HG03135 (cell line): ENCODE measurements at regions not wholly inside any gene's neighbourhood (a gene's known extent, or its start where the extent isn't known, plus 50 kb on each side); places are given as distances from the start of the nearest gene placed in this dataset.
"Not testable (repeated sequence)": the region's sequence is repeated elsewhere in the genome, so short reads cannot be mapped to it uniquely, and the experiment has no call there.

ENCODE experiments used
- ATAC-seq: cut with Tn5 transposase; IDR thresholded peaks from one replicate; pipeline ENCODE4 v1.9.1; 2021; ENCODE audit warnings: mild to moderate bottlenecking, moderate library complexity; ENCODE audit not compliant: unreplicated experiment

- no peak for ATAC-seq
Measured at GRCh38 chr3:177793451-177793850, 596.2 kb upstream of the TBL1XR1 start.

GRCh38 chr3:177795216-177795615 lies 597.9 kb upstream of the TBL1XR1 start:
- ATAC-seq: no peak

DNA sequence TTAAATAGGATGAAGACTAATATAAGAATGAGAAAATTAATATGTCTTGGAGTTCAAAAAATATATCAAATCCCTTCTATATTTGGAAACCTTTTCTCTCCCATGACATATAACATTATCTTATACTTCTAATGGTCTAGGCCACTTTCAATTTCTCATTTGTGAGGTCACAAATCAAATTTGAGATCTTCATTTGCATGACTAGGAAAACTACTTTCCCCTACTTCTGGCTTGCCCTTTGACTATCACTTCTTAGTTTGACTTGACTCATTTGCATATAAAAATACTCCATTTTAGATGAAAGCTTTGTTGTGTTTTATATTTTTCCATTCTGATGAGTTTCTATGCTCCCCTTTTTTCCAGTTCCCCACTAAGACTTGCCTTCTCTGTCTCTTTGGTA lies 598.6 kb upstream of the TBL1XR1 start:
- no peak for ATAC-seq

- ATAC-seq: not testable (repeated sequence)
Measured at GRCh38 chr3:177800147-177800546, 602.9 kb upstream of the TBL1XR1 start.

GRCh38 chr3:177800561-177800960 lies 603.3 kb upstream of the TBL1XR1 start:
- no peak for ATAC-seq

- no peak for ATAC-seq
Measured at GRCh38 chr3:177802151-177802900, 605.0 kb upstream of the TBL1XR1 start.

- no peak for ATAC-seq
Measured at GRCh38 chr3:177803500-177803899, 606.2 kb upstream of the TBL1XR1 start.

DNA sequence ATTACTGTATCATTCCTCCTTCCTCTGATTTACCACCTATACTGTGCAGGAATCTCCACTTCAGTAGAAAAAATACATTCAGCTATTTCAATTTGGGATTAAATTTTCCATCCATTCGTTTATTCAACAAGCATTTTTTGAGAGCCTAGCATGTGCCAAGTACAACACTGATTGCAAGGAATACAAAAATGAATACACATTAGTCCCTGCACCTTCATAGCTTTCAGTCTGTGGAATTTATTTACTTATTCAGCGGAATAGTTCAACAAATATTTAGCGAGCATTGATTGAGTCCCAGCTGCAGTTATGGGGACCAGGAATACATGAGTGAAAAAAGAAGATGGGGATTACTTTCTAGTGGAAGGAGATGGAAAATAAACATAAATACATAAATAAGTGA lies 606.8 kb upstream of the TBL1XR1 start:
- no peak for ATAC-seq

GRCh38 chr3:177804646-177805045 lies 607.4 kb upstream of the TBL1XR1 start:
- no peak for ATAC-seq

DNA sequence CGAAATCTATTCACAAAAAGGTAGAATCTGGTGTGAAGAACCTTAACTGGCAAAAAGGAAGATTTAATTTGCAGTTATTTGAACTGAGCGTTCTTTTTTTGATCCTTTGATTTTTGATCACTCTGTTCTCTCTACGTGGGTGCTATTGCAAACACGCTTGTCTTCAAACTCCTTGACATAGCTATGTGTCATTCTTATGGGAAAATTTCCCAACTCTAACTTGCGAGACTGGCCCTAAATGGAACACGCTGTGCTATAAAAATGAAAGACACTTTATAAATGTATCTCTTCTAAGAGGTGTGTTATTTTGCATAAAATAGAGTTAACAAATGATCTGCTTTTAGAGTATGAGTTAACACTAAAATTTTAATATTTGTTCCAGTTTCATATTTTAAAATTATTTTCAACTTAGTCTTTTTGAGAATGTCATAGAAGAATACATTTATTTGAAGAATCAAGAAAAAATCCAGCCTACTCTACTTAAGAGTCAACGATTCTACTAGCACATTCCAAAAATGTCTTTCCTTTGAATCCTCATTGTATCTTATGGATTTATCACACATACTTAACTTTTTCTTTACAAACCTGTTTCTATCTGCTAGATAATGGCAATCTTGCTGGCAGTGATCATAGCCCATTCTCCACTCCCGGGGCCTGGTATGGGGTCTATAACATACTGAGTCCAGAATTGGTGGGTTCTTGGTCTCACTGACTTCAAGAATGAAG lies 610.0 kb upstream of the TBL1XR1 start:
- ATAC-seq: no peak

DNA sequence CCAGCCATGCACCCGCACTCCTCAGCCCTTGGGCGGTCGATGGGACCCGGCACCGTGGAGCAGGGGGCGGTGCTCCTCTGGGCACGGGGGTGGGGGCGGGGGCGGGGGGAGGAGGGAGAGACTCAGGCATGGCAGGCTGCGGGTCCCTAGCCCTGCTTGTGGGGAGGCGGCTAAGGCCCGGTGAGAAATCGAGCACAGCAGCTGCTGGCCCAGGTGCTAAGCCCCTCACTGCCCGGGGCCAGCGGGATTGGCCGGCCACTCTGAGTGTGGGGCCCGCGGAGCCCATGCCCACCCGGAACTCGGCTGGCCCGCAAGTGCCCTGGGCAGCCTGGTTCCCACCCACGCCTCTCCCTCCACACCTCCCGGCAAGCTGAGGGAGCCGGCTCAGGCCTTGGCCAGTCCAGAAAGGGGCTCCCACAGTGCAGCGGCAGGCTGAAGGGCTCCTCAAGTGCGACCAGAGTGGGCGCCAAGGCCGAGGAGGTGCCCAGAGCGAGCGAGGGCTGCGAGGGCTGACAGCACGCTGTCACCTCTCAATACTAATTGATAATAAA lies 611.7 kb upstream of the TBL1XR1 start:
- ATAC-seq: not testable (repeated sequence)

DNA sequence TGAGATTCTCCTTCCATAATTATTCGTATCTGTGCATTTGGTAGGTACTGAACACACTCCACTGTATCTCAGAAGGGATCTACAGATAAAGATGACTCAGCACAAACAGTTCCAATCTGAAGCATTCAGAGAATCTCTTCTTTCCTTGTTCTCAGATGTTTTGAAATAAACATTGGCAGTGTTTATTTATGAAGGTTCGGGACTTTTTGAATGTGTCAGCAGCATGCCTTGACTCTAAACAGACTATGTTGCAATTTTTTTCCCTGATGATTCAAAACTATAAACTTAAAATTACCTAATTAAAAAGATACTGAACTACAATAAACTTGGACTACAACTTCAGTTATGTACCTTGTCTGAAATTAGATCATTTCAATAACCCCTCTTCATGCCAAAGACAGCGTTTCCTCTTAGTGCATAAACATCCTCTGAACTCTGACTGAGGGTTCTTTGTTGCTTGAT lies 612.9 kb upstream of the TBL1XR1 start:
- no peak for ATAC-seq

DNA sequence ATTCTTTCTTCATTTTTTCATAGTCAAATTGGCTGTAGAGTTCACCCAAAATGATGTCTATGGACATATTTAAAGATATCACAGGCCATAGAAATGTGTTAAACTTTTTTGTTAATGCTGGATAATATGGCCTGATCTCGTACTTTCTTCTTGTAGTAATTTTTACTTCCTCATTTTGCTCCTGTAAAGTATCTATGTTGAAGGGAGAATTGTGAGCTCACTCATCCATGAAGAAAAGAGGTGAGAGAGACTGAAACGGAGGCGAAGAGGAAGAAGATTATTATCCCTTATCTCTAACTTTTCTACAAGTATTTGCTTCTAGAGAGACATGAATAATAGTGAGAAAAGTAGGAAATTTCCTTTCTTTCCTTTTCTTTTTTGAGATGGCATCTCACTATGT lies 613.8 kb upstream of the TBL1XR1 start:
- ATAC-seq: no peak

DNA sequence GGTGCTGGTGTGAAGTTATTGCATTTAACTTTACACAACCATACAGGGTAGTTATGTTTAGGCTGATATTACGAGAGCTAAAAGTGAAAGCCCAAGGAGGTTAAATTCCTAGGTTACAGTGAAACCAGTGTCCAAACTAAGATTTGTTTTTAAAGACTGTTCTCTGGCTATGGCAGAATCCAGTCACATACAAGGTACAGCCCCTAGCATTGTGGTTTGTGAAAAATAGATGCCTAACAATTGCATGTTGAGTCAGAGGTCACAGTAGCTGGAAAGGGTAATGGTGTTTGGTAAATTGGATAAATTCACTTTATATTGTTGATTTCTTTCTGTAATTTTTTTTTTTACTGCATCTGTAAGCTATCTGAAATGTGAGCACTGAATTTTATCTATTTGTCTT lies 614.6 kb upstream of the TBL1XR1 start:
- no peak for ATAC-seq

DNA sequence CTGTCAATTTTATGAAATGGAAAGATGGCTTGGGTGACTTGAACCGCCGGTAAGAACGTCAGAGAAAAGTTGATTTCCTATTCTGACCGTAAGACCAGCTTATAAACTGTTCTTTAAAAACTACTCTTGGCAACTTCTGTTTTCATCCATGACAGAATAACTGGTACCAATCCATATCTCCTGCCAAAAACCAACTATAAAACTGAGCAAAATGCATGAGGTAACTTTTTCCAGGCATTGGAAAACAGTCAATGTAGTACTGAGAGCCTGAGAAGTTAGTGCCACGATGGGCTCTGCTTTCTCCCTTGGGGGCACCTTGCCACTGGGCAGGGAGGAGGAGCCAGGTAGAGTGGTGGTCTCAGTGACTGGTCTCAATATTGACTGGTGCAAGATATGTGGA lies 615.2 kb upstream of the TBL1XR1 start:
- no peak for ATAC-seq

DNA sequence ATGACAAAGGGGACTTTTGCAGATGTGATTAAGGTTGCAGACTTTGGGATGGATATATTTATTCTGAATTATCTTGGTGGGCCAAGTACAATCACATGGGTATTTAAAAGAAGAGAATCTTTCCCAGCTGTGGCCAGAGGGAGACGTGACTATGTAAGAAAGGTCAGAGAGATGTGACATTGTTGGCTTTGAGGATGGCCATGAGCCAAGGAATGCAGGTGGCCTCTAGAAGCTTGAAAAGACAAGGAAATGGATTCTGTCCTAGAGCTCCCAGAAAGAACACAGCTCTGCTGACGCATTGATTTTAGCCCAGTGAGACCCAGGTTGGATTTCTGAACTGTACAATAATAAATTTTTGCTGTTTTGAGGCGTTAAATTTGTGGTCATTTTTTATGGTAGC lies 616.0 kb upstream of the TBL1XR1 start:
- no peak for ATAC-seq

GRCh38 chr3:177816667-177817208 lies 619.5 kb upstream of the TBL1XR1 start:
- no peak for ATAC-seq

GRCh38 chr3:177817751-177818150 lies 620.5 kb upstream of the TBL1XR1 start:
- no peak for ATAC-seq

- no peak for ATAC-seq
Measured at GRCh38 chr3:177818712-177819240, 621.5 kb upstream of the TBL1XR1 start.

GRCh38 chr3:177820683-177821316 lies 623.5 kb upstream of the TBL1XR1 start:
- no peak for ATAC-seq

- no peak for ATAC-seq
Measured at GRCh38 chr3:177822681-177823096, 625.4 kb upstream of the TBL1XR1 start.
